CD14-positive monocyte (primary cell): ENCODE measurements at regions not wholly inside any gene's neighbourhood (a gene's known extent, or its start where the extent isn't known, plus 50 kb on each side); places are given as distances from the start of the nearest gene placed in this dataset. TPM values are rescaled to one million over a fixed set of nuclear protein-coding genes. Genes with fewer than 3 reads are reported as not detected.
"Not testable (repeated sequence)": the region's sequence is repeated elsewhere in the genome, so short reads cannot be mapped to it uniquely, and the experiment has no call there.

Source experiments
- DNase-seq, 3 donors: peaks; one replicate each; pipeline ENCODE4 v3.0.0-alpha.2; 2011 to 2022
- H2AFZ ChIP-seq: 2 replicates; pipeline ENCODE4 v1.6.0; 2012; ENCODE audit warnings: mild to moderate bottlenecking, low read depth, low read length, inconsistent platforms; ENCODE audit not compliant: insufficient read depth, poor library complexity, severe bottlenecking
- H3K27ac ChIP-seq, 2 donors: 1 replicate in 1 of 2; 2 replicates in 1 of 2; pipeline ENCODE4 v1.5.1; 2012 to 2013; ENCODE audit warnings: low read length in 2 of 2, control low read depth in 1 of 2, inconsistent platforms in 1 of 2, low read depth in 1 of 2, mild to moderate bottlenecking in 1 of 2
- H3K27me3 ChIP-seq, 2 donors: one replicate each; pipeline versions ENCODE4 v1.6.0 to v1.6.1; 2011 to 2013; ENCODE audit warnings: low read length in 2 of 2; ENCODE audit not compliant: control insufficient read depth in 2 of 2, insufficient read depth in 2 of 2
- H3K36me3 ChIP-seq, 2 donors: replicated peaks in 1 of 2; 1 replicate in 1 of 2; 2 replicates in 1 of 2; pipeline versions ENCODE4 v1.5.1 to v1.6.1; 2012 to 2013; ENCODE audit warnings: low read length in 2 of 2, control low read depth in 1 of 2, inconsistent platforms in 1 of 2, mild to moderate bottlenecking in 1 of 2; ENCODE audit not compliant: insufficient read depth in 2 of 2, control insufficient read depth in 1 of 2
- H3K4me1 ChIP-seq, 2 donors: 1 replicate in 1 of 2; 2 replicates in 1 of 2; pipeline versions ENCODE4 v1.5.1 to v1.6.1; 2012 to 2013; ENCODE audit warnings: low read length in 2 of 2, control low read depth in 1 of 2, inconsistent platforms in 1 of 2, mild to moderate bottlenecking in 1 of 2, moderate library complexity in 1 of 2; ENCODE audit not compliant: insufficient read depth in 2 of 2, control insufficient read depth in 1 of 2
- H3K4me2 ChIP-seq: replicated peaks from 2 replicates; pipeline ENCODE3; 2012; ENCODE audit warnings: low read length, moderate library complexity, mild to moderate bottlenecking; ENCODE audit not compliant: poor library complexity, severe bottlenecking; ENCODE audit errors: extremely low read depth
- H3K4me3 ChIP-seq, 3 experiments: fragments of 200-600 bp in 1 of 3; sonication (generic) in 1 of 3; replicated peaks in 1 of 3; 1 replicate in 2 of 3; 2 replicates in 1 of 3; pipeline ENCODE4 v1.5.1; 2011 to 2013; ENCODE audit warnings: low read length in 3 of 3, mild to moderate bottlenecking in 3 of 3, control low read depth in 2 of 3, low read depth in 2 of 3, inconsistent platforms in 1 of 3, moderate library complexity in 1 of 3
- H3K79me2 ChIP-seq: 2 replicates; pipeline ENCODE4 v1.6.0; 2012; ENCODE audit warnings: mild to moderate bottlenecking, control low read depth, inconsistent platforms, low read length, moderate library complexity; ENCODE audit not compliant: insufficient read depth
- H3K9ac ChIP-seq: 2 replicates; pipeline ENCODE4 v1.6.0; 2017; ENCODE audit warnings: low read length, mild to moderate bottlenecking; ENCODE audit not compliant: insufficient read depth, poor library complexity, severe bottlenecking
- H3K9me3 ChIP-seq, 2 donors: replicated peaks in 1 of 2; 1 replicate in 1 of 2; 2 replicates in 1 of 2; pipeline versions ENCODE4 v1.5.1 to v1.6.1; 2012 to 2013; ENCODE audit warnings: low read length in 2 of 2, control low read depth in 1 of 2; ENCODE audit not compliant: control insufficient read depth in 1 of 2, insufficient read depth in 1 of 2
- H4K20me1 ChIP-seq: 2 replicates; pipeline ENCODE4 v1.6.0; 2012; ENCODE audit warnings: mild to moderate bottlenecking, low read length, control low read depth, moderate library complexity; ENCODE audit not compliant: insufficient read depth
- H3K27ac Mint-ChIP-seq, 7 donors: one replicate each; pipeline ENCODE4 v1.8.0; 2020; ENCODE audit warnings: mild to moderate bottlenecking in 7 of 7, mixed read lengths in 7 of 7, moderate library complexity in 6 of 7, inconsistent platforms in 2 of 7
- H3K27me3 Mint-ChIP-seq, 3 donors: one replicate each; pipeline ENCODE4 v1.8.0; 2021 to 2022; ENCODE audit warnings: low read depth in 3 of 3, mild to moderate bottlenecking in 3 of 3, mixed read lengths in 3 of 3, moderate library complexity in 3 of 3, inconsistent platforms in 1 of 3
- H3K36me3 Mint-ChIP-seq, 2 donors: one replicate each; pipeline ENCODE4 v1.8.0; 2020; ENCODE audit warnings: mixed read lengths in 2 of 2, inconsistent platforms in 1 of 2, mild to moderate bottlenecking in 1 of 2
- H3K4me1 Mint-ChIP-seq: one replicate; pipeline ENCODE4 v1.8.0; 2020; ENCODE audit warnings: mild to moderate bottlenecking, mixed read lengths
- H3K4me3 Mint-ChIP-seq, 2 donors: one replicate each; pipeline ENCODE4 v1.8.0; 2020; ENCODE audit warnings: mild to moderate bottlenecking in 2 of 2, mixed read lengths in 2 of 2, moderate library complexity in 1 of 2
- H3K9me3 Mint-ChIP-seq, 7 donors: one replicate each; pipeline ENCODE4 v1.8.0; 2020 to 2022; ENCODE audit warnings: mixed read lengths in 7 of 7, mild to moderate bottlenecking in 6 of 7, moderate library complexity in 6 of 7, inconsistent platforms in 2 of 7
- WGBS: methylation state at CpG from one replicate; pipeline ENCODE4 v1.1.5; 2013; ENCODE audit warnings: missing lambda C conversion rate; ENCODE audit not compliant: insufficient coverage; 5-methylcytosine and 5-hydroxymethylcytosine counted together
- intact Hi-C, 2 donors: fragments of 100-400 bp; cut with micrococcal nuclease; formaldehyde crosslinking; loops; one replicate each; pipeline versions ENCODE4 v1.15.0 to v1.15.1; 2023
- small RNA-seq: library from RNA; depleted of rRNA; stranded (forward); fragments of <200 nt; gene quantifications from one replicate; pipeline ENCODE3, GENCODE V24; 2012; ENCODE audit warnings: low read depth; ENCODE audit not compliant: insufficient read length

GRCh38 chr1:148210624-148211023, 58.5 kb upstream of the NBPF11 start:
- DNase-seq, H3K9me3 ChIP-seq, H3K4me1 ChIP-seq, H3K27me3 ChIP-seq, H3K79me2 ChIP-seq, H3K9ac ChIP-seq, H3K4me1 Mint-ChIP-seq, H3K4me2 ChIP-seq, H3K36me3 Mint-ChIP-seq, H2AFZ ChIP-seq, H3K4me3 ChIP-seq, H3K4me3 Mint-ChIP-seq, H3K27ac ChIP-seq, H3K27ac Mint-ChIP-seq, H3K36me3 ChIP-seq, H3K27me3 Mint-ChIP-seq, intact Hi-C loops, H4K20me1 ChIP-seq, H3K9me3 Mint-ChIP-seq: not testable (repeated sequence)
- no CpG with 5 or more reads among the region's 6 CpGs for WGBS

GRCh38 chr1:148210166-148210565, 58.1 kb upstream of the NBPF11 start:
- H3K4me2 ChIP-seq, intact Hi-C loops, H3K27me3 Mint-ChIP-seq, H3K27ac Mint-ChIP-seq, H2AFZ ChIP-seq, H3K9me3 Mint-ChIP-seq, H3K27ac ChIP-seq, H3K27me3 ChIP-seq, H3K4me3 ChIP-seq, H3K4me3 Mint-ChIP-seq, H3K36me3 ChIP-seq, H3K9ac ChIP-seq, H3K36me3 Mint-ChIP-seq, H3K79me2 ChIP-seq, H4K20me1 ChIP-seq, H3K4me1 ChIP-seq, H3K9me3 ChIP-seq, DNase-seq, H3K4me1 Mint-ChIP-seq: not testable (repeated sequence)
- WGBS, result no CpG with 5 or more reads among the region's 4 CpGs

- H4K20me1 ChIP-seq, H3K9me3 ChIP-seq, H3K4me2 ChIP-seq, H3K4me1 Mint-ChIP-seq, H2AFZ ChIP-seq, H3K9ac ChIP-seq, H3K79me2 ChIP-seq, H3K36me3 ChIP-seq, H3K27me3 Mint-ChIP-seq, H3K27ac ChIP-seq, H3K4me3 Mint-ChIP-seq, H3K27me3 ChIP-seq, intact Hi-C loops, H3K4me3 ChIP-seq, H3K27ac Mint-ChIP-seq, H3K36me3 Mint-ChIP-seq, H3K9me3 Mint-ChIP-seq, DNase-seq, H3K4me1 ChIP-seq: not testable (repeated sequence)
- no CpG with 5 or more reads among the region's 6 CpGs for WGBS
Observed at GRCh38 chr1:148202013-148202412, 49.9 kb upstream of the NBPF11 start.

Small RNA genes lying in the stretch of these regions (small RNA-seq; reads per million reads assigned to genes)
- not detected for gene AC239809.1
- gene MIR6077, result not detected
- not detected for gene RF00019
- 18.9 reads per million, percentile 86 among the genes with 10 or more reads in this experiment for gene RNU1-120P
- 634 reads per million, percentile 99 among the genes with 10 or more reads in this experiment for gene RNU1-122P
- 4.7 reads per million, percentile 47 among the genes with 10 or more reads in this experiment for gene RNU1-13P
- 25.0 reads per million, percentile 89 among the genes with 10 or more reads in this experiment for gene RNVU1-1
- not detected for gene RNVU1-2
- gene RNVU1-3, result 91.7 reads per million, percentile 96 among the genes with 10 or more reads in this experiment
